Small intestine (tissue), 7 donors: ENCODE measurements at regions not wholly inside any gene's neighbourhood (a gene's known extent, or its start where the extent isn't known, plus 50 kb on each side); places are given as distances from the start of the nearest gene placed in this dataset.
"Not testable (repeated sequence)": the region's sequence is repeated elsewhere in the genome, so short reads cannot be mapped to it uniquely, and the experiment has no call there.

ENCODE experiments used
- DNase-seq, 2 donors: peaks; one replicate each; pipeline versions ENCODE4 v3.0.0 to v3.0.0-alpha.2; 2013
- FAIRE-seq: peaks from 2 replicates; lab custom pipeline; 2012; peaks lifted over from hg19 to GRCh38; lab: Jason Lieb, UNC
- H3K27ac ChIP-seq, 3 donors: one replicate each; pipeline ENCODE4 v1.5.1; 2013; ENCODE audit warnings: low read length in 2 of 3, mild to moderate bottlenecking in 2 of 3, control low read depth in 1 of 3, inconsistent platforms in 1 of 3, low read depth in 1 of 3, moderate library complexity in 1 of 3
- H3K27me3 ChIP-seq, 3 donors: one replicate each; pipeline ENCODE4 v1.6.1; 2013; ENCODE audit warnings: low read length in 3 of 3, inconsistent platforms in 1 of 3; ENCODE audit not compliant: control insufficient read depth in 3 of 3, insufficient read depth in 3 of 3
- H3K36me3 ChIP-seq, 3 donors: one replicate each; pipeline ENCODE4 v1.6.1; 2013; ENCODE audit warnings: low read length in 3 of 3, inconsistent platforms in 1 of 3, low read depth in 1 of 3, mild to moderate bottlenecking in 1 of 3, moderate library complexity in 1 of 3; ENCODE audit not compliant: control insufficient read depth in 3 of 3, insufficient read depth in 2 of 3
- H3K4me1 ChIP-seq, 3 donors: one replicate each; pipeline ENCODE4 v1.6.1; 2013; ENCODE audit warnings: low read length in 2 of 3, inconsistent platforms in 1 of 3, low read depth in 1 of 3, mild to moderate bottlenecking in 1 of 3, moderate library complexity in 1 of 3; ENCODE audit not compliant: control insufficient read depth in 3 of 3, insufficient read depth in 2 of 3
- H3K4me3 ChIP-seq, 3 donors: one replicate each; pipeline ENCODE4 v1.5.1; 2013; ENCODE audit warnings: low read length in 3 of 3, control low read depth in 1 of 3, inconsistent platforms in 1 of 3, low read depth in 1 of 3, mild to moderate bottlenecking in 1 of 3, moderate library complexity in 1 of 3
- H3K9me3 ChIP-seq, 2 donors: one replicate each; pipeline ENCODE4 v1.6.1; 2013; ENCODE audit warnings: low read depth in 1 of 2, low read length in 1 of 2; ENCODE audit not compliant: control insufficient read depth in 2 of 2, insufficient read depth in 1 of 2
- WGBS, 3 donors: extraction: QIAGEN DNeasy Blood & Tissue Kit; methylation state at CpG; one replicate each; pipeline ENCODE4 v1.1.7; 2013; 5-methylcytosine and 5-hydroxymethylcytosine counted together
- donor health status: healthy with polysubstance abuse.
- donor health status: control.
- donor health status: control.
- donor health status: Bipolar disorder and iron deficiency.
- donor health status: healthy.

DNA sequence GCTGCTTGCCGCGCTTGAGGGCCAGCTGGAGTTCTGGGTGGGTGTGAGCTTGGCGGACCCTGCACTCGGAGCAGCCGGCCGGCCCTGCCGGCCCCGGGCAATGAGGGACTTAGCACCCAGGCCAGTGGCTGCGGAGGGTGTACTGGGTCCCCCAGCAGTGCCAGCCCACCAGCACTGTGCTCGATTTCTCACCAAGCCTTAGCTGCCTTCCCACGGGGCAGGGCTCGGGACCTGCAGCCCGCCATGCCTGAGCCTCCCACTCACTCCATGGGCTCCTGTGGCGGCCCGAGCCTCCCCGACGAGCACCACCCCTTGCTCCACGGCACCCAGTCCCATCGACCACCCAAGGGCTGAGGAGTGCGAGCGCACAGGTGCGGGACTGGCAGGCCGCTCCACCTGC, 341.3 kb upstream of the CNTNAP5 start:
- FAIRE-seq, DNase-seq, H3K36me3 ChIP-seq, H3K4me3 ChIP-seq, H3K27ac ChIP-seq, H3K27me3 ChIP-seq, H3K4me1 ChIP-seq: not testable (repeated sequence)
- 94 to 96% (median 94%) methylated on average over 20 to 23 of the region's 23 CpGs for WGBS, 3 donors
- peaks cover 0 to 24% of the 10 kb centered on the region in 2 donors for H3K9me3 ChIP-seq

GRCh38 chr2:123687064-123687463, 338.0 kb upstream of the CNTNAP5 start:
- no peaks in the 10 kb centered on the region for H3K36me3 ChIP-seq
- H3K4me3 ChIP-seq: no peak overlapping the region
- FAIRE-seq (no peak), DNase-seq (no peak)
- no peaks in the 10 kb centered on the region for H3K4me1 ChIP-seq
- WGBS, 3 donors: 88 to 91% (median 89%) methylated on average over 10 to 11 of the region's 11 CpGs
- H3K27ac ChIP-seq: no peak overlapping the region
- H3K9me3 ChIP-seq: peaks cover 0 to 26% of the 10 kb centered on the region in 2 donors
- H3K27me3 ChIP-seq: no peaks in the 10 kb centered on the region

GRCh38 chr2:123688231-123688940, 336.7 kb upstream of the CNTNAP5 start:
- Histone ChIP-seq H3K36me3 (no peaks in the 10 kb centered on the region), H3K27me3 (no peaks in the 10 kb centered on the region), H3K9me3 (peaks cover 0 to 26% of the 10 kb centered on the region in 2 donors), H3K4me3 (no peak overlapping the region), H3K27ac (no peak overlapping the region), H3K4me1 (no peaks in the 10 kb centered on the region)
- FAIRE-seq: no peak
- DNase-seq: no peak
- 76 to 83% (median 77%) methylated on average over 16 of the region's 16 CpGs for WGBS, 3 donors

- no peak for DNase-seq
- Histone ChIP-seq H3K4me3 (no peak overlapping the region), H3K27ac (no peak overlapping the region), H3K36me3 (no peaks in the 10 kb centered on the region), H3K27me3 (no peaks in the 10 kb centered on the region), H3K9me3 (peaks cover 0 to 16% of the 10 kb centered on the region in 2 donors), H3K4me1 (no peaks in the 10 kb centered on the region)
- no peak for FAIRE-seq
- 88 to 96% (median 92%) methylated on average over 2 of the region's 2 CpGs for whole genome bisulfite sequencing, 3 donors
These were observed 333.0 kb upstream of the CNTNAP5 start for GRCh38 chr2:123692121-123692520.

DNA sequence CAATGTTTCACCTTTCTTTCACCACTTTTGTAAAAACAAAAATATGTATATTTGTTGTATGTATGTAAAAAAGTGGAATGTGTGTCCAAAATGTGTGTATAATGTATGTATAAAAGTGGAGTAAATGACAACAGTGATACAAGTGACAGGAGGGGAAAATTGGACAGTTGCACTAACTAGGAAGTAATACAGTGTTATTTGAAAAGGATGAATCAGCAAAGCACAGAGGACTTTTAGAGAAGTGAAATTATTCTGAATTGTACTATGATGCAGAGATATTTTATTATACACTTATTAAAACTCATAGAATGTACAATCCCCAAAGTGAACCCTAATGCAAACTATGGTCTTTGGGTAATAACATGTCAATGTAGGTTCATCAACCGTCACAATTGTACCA, 331.3 kb upstream of the CNTNAP5 start:
- DNase-seq (no peak), FAIRE-seq (no peak)
- H3K4me3 ChIP-seq: no peak overlapping the region
- WGBS, 3 donors: 56 to 74% (median 62%) methylated on average over 1 of the region's 1 CpG
- no peak overlapping the region for H3K27ac ChIP-seq
- peaks cover 0 to 2% of the 10 kb centered on the region in 2 donors for H3K9me3 ChIP-seq
- H3K36me3 ChIP-seq: no peaks in the 10 kb centered on the region
- H3K27me3 ChIP-seq: no peaks in the 10 kb centered on the region
- no peaks in the 10 kb centered on the region for H3K4me1 ChIP-seq

DNA sequence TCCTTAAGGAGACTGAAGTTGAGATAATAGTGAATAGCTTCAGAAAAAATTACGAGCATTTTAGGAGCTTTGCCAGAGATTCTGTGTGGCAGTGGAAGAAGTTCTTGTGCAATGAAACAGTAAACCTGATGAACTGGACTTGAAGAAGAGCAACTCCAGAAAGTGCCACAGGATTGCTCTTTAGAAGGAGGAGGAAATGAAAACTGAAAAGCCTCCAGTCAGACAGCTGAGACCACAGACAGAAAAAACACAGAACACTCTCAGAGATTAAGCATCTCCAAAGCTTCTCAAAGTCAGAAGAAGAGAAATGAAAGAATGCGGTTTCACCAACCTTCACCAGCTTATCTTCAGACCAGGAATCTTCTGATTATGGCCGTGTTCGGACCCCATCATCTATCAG, 329.7 kb upstream of the CNTNAP5 start:
- Histone ChIP-seq H3K36me3 (no peaks in the 10 kb centered on the region), H3K27ac (no peak overlapping the region), H3K4me3 (no peak overlapping the region), H3K9me3 (no peaks in the 10 kb centered on the region), H3K27me3 (no peaks in the 10 kb centered on the region), H3K4me1 (no peaks in the 10 kb centered on the region)
- WGBS, 3 donors: 75 to 78% (median 76%) methylated on average over 4 of the region's 4 CpGs
- FAIRE-seq (no peak), DNase-seq (no peak)

GRCh38 chr2:123696021-123696420, 329.1 kb upstream of the CNTNAP5 start:
- Histone ChIP-seq H3K27ac (no peak overlapping the region), H3K36me3 (no peaks in the 10 kb centered on the region), H3K4me1 (no peaks in the 10 kb centered on the region), H3K9me3 (no peaks in the 10 kb centered on the region), H3K4me3 (no peak overlapping the region), H3K27me3 (no peaks in the 10 kb centered on the region)
- no peak for FAIRE-seq
- WGBS, 3 donors: 68 to 70% (median 69%) methylated on average over 4 of the region's 4 CpGs
- DNase-seq: no peak

- FAIRE-seq (no peak), DNase-seq (no peak)
- no peaks in the 10 kb centered on the region for H3K27me3 ChIP-seq
- no peaks in the 10 kb centered on the region for H3K36me3 ChIP-seq
- no peaks in the 10 kb centered on the region for H3K4me1 ChIP-seq
- H3K4me3 ChIP-seq: no peak overlapping the region
- no peak overlapping the region for H3K27ac ChIP-seq
- H3K9me3 ChIP-seq: no peaks in the 10 kb centered on the region
These were observed 328.2 kb upstream of the CNTNAP5 start for GRCh38 chr2:123696799-123697410.
